GM21360 (cell line): ENCODE measurements at regions not wholly inside any gene's neighbourhood (a gene's known extent, or its start where the extent isn't known, plus 50 kb on each side); places are given as distances from the start of the nearest gene placed in this dataset.
A peak's percentile ranks its signal among the peaks of the same experiment; 100 is the strongest.
"Not testable (repeated sequence)": the region's sequence is repeated elsewhere in the genome, so short reads cannot be mapped to it uniquely, and the experiment has no call there.

Experiments used
- ATAC-seq: cut with Tn5 transposase; IDR thresholded peaks from one replicate; pipeline ENCODE4 v1.9.1; 2021; ENCODE audit warnings: mild to moderate bottlenecking, moderate library complexity; ENCODE audit not compliant: unreplicated experiment

- ATAC-seq, result no peak
Measured at GRCh38 chr7:49443515-49443914, 329.9 kb upstream of the VWC2 start.

GRCh38 chr7:49453486-49453885, 320.0 kb upstream of the VWC2 start:
- ATAC-seq, result no peak

- no peak for ATAC-seq
Measured at GRCh38 chr7:49479441-49479840, 294.0 kb upstream of the VWC2 start.

GRCh38 chr7:49479936-49480544, 293.4 kb upstream of the VWC2 start:
- ATAC-seq, result no peak

- no peak for ATAC-seq
Measured at GRCh38 chr7:49481075-49481474, 292.4 kb upstream of the VWC2 start.

- peak; percentile 62 for ATAC-seq
Measured at GRCh38 chr7:49483142-49483541, 290.3 kb upstream of the VWC2 start.

GRCh38 chr7:49486974-49487829, 286.2 kb upstream of the VWC2 start:
- no peak for ATAC-seq

- ATAC-seq, result no peak
Measured at GRCh38 chr7:49487830-49488140, 285.7 kb upstream of the VWC2 start.

- no peak for ATAC-seq
Measured at GRCh38 chr7:49488573-49488972, 284.9 kb upstream of the VWC2 start.

GRCh38 chr7:49497471-49497870, 276.0 kb upstream of the VWC2 start:
- ATAC-seq, result no peak

- no peak for ATAC-seq
Measured at GRCh38 chr7:49500741-49501140, 272.7 kb upstream of the VWC2 start.

- ATAC-seq, result not testable (repeated sequence)
Measured at GRCh38 chr7:49507206-49507605, 266.2 kb upstream of the VWC2 start.

- ATAC-seq, result no peak
Measured at GRCh38 chr7:49513911-49514310, 259.5 kb upstream of the VWC2 start.

GRCh38 chr7:49520951-49521350, 252.5 kb upstream of the VWC2 start:
- ATAC-seq, result no peak

- ATAC-seq, result no peak
Measured at GRCh38 chr7:49522111-49522510, 251.3 kb upstream of the VWC2 start.

- no peak for ATAC-seq
Measured at GRCh38 chr7:49523870-49524269, 249.6 kb upstream of the VWC2 start.

GRCh38 chr7:49527182-49527581, 246.3 kb upstream of the VWC2 start:
- no peak for ATAC-seq

GRCh38 chr7:49530481-49530880, 243.0 kb upstream of the VWC2 start:
- no peak for ATAC-seq

- peak; percentile 24 for ATAC-seq
Measured at GRCh38 chr7:49563693-49564378, 209.6 kb upstream of the VWC2 start.

- ATAC-seq, result peak; percentile 93
Measured at GRCh38 chr7:49564379-49564714, 209.1 kb upstream of the VWC2 start.

GRCh38 chr7:49577576-49577975, 195.9 kb upstream of the VWC2 start:
- no peak for ATAC-seq

- no peak for ATAC-seq
Measured at GRCh38 chr7:49579408-49579807, 194.0 kb upstream of the VWC2 start.
